ENCODE measurements at regions not wholly inside any gene's neighbourhood (a gene's known extent, or its start where the extent isn't known, plus 50 kb on each side); places are given as distances from the start of the nearest gene placed in this dataset.
"Not testable (repeated sequence)": the region's sequence is repeated elsewhere in the genome, so short reads cannot be mapped to it uniquely, and the experiment has no call there.

DNA sequence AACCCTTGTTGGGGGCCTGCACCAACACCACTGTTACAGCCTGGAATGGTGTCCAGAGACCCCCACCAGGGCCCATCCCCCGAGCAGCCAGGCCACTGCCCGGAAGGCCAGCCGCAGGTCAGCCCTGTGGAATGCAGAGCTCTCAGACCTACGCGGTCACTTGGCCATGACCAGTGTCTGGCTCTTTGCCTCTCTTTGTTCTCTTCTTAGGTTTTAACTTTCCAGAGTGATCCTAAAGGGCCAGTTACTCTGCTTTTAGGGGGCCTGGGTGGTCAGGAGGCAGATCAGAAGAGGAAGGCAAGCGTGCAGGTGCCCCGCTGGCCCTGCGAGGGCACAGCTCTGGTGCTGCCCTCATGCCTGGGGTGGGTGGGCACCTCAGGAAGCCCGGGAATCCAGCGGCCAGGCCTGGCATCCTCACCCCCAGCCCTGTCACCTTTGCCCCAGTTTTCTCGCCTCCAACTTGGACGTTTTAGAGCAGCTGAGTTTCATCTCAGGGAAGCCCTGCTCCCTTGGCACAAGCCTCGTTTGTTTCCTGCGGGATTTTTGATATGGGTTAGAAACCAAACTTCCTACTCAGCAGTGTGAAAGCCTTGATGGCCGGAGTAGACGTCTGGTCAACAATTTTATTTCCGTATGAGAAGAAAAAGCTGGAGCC is 62.5 kb upstream of the CHST15 start:
- Histone ChIP-seq H3K4me1 (peaks cover 59 to 85% (median 80%) of the 10 kb centered on the region in 10 experiments), H3K4me2 (peak overlapping the region; percentile 51 to 73 (median 61)), H3K9me3 (replicated peaks in 1 of 11) (peaks cover 5 to 18% (median 14%) of the 10 kb centered on the region in 11 experiments; a peak in 19 of 22 replicates), H3K4me3 (no peak overlapping the region), H4K20me1 (no peaks in the 10 kb centered on the region), H3K27ac (peak overlapping the region in 7 of 11 experiments; percentile 27 to 68 (median 45); a peak in 12 of 22 replicates), H3K27me3 (no peaks in the 10 kb centered on the region), H3K36me3 (no peaks in the 10 kb centered on the region), H3K9ac (peak overlapping the region in 2 of 11 experiments; percentile 17 to 24; a peak in 1 of 22 replicates)
- no peak for TF ChIP-seq Cebpa-rat (IDR thresholded peaks at IDR 0.05)

DNA sequence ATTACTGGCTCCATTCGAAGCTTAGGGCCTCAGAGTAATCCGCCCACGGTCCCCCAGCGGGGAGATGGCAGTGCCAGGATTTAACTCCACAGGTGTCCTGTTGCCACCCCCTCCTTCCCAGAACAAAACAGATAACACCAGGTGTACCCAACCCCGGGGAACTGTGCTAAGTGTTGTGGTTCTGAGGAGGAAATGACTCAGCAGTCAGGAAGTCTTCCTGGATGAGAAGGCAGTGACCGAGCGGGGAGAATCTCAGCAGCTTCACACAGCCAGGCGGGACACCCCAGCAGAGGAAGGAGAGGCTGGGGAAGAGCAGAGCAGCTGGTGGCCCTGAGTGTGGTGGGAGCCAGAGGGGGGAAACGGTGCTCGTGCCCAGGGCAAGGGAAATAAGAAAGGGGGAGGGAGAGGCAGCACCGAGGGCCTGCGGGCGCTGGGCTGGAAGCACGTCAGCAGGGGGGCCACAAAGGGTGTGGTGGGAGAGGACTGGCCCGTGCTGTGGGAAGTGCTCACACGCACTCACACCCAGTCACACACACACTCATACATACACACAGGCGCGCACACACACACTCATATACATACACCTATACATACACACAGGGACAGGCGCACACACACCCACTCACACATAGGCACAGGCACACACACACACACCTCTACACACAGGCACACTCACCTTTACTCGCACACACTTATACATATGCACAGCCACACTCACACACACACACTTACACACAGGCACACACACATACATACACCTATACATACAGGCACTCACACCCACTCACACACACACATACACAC is 59.8 kb upstream of the CHST15 start:
- Histone ChIP-seq H3K4me1 (peaks cover 75 to 94% (median 89%) of the 10 kb centered on the region in 10 experiments), H3K4me3 (peak overlapping the region in 4 of 10 experiments; percentile 10 to 40 (median 20); a peak in 5 of 20 replicates), H3K9me3 (replicated peaks in 1 of 11) (peaks cover 4 to 12% (median 8%) of the 10 kb centered on the region in 11 experiments; a peak in 19 of 22 replicates), H3K36me3 (no peaks in the 10 kb centered on the region), H3K27ac (peak overlapping the region; percentile 66 to 99 (median 95)), H3K27me3 (no peaks in the 10 kb centered on the region), H4K20me1 (no peaks in the 10 kb centered on the region), H3K9ac (peak overlapping the region; percentile 66 to 79 (median 70); a peak in 21 of 22 replicates), H3K4me2 (peak overlapping the region; percentile 81 to 95 (median 88))
- TF ChIP-seq Cebpa-rat (IDR thresholded peaks at IDR 0.05): no peak

DNA sequence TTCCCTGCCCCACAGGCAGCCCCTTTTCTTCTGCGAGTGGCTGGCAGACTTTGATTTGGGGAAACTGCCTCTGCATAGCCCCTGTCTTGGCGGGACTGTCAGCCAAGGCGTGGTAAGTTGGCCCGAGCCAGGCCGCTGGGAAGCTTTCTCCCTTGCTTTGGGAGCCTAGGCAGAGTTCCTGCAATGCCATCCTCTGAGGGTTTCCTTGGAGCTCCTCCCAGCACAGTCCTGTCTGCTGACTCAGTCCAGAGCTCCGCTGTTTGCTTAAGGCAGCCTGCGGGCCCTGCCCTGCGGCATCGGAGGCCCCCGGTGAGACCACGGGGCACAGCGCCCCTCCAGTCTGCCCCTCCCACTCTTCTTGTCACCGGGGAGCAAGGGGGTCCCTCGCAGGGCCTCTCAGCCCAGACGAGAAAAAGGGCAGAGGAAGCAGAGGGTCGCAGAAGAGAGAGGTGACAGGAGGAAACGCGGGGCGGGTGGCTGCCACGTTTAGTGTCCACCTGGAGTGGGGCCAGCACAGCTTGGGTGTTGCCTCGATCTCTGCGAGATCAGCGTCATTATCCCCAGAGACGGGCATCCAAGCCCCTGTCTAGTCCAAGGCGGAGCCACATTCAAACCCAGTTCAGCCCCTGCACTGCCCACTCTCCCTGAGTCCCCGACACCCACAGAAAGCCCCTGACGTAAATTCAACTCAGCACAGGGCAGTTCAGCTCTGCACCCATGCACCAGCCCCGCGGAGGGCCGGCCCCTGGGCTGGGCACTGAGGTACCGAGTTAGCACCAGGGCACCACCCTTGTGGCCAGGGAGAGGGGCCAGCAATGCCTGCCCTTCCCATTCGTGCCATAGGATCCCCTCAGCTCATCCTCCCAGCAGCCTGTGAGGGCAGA is 59.0 kb upstream of the CHST15 start:
- Histone ChIP-seq H3K36me3 (no peaks in the 10 kb centered on the region), H3K27me3 (no peaks in the 10 kb centered on the region), H3K4me1 (peaks cover 84 to 100% (median 95%) of the 10 kb centered on the region in 10 experiments), H3K9me3 (replicated peaks in 1 of 11) (peaks cover 0 to 4% (median under 1%) of the 10 kb centered on the region in 11 experiments; a peak in 5 of 22 replicates), H3K4me2 (peak overlapping the region; percentile 81 to 95 (median 88)), H4K20me1 (no peaks in the 10 kb centered on the region), H3K9ac (peak overlapping the region; percentile 66 to 79 (median 70); a peak in 21 of 22 replicates), H3K27ac (peak overlapping the region; percentile 66 to 99 (median 95)), H3K4me3 (no peak overlapping the region)
- TF ChIP-seq Cebpa-rat (IDR thresholded peaks at IDR 0.05): no peak

DNA sequence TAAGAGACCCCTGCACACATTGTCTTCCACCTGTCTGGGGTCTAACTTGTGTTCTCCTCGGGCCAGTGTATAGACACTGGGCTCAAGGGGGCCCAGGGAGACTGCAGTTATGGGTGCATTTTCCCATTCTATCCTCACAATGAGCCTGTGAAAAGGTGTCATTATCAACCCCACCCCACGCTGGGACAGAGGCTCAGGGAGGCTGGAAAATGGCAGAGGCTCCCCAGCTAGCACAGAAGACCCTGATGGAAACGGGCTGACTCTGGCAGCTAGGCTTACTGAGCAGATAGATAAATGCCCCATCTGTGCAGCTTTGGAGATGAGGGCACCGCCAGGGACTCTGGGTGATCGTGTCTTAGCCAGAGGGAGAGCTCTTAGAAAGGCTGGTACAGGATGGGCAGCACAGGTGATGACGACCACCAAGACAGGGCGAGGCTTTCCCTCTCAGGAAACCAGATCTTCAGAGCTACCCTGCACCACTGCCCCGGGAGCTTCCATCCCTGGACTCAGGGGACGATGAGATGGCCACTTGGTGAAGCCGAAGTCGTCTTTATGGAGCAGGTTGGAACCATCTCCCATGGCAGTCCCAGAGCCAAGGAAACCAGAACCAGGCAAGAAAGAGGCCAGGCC is 58.2 kb upstream of the CHST15 start:
- H3K9me3 ChIP-seq (replicated peaks in 1 of 11): no peaks in the 10 kb centered on the region
- H3K4me2 ChIP-seq: peak overlapping the region; percentile 81 to 95 (median 88)
- H3K36me3 ChIP-seq: no peaks in the 10 kb centered on the region
- peak overlapping the region; percentile 66 to 99 (median 95); a peak in 21 of 22 replicates for H3K27ac ChIP-seq
- no peak for TF ChIP-seq Cebpa-rat (IDR thresholded peaks at IDR 0.05)
- peaks cover 84 to 100% (median 94%) of the 10 kb centered on the region in 10 experiments for H3K4me1 ChIP-seq
- H4K20me1 ChIP-seq: no peaks in the 10 kb centered on the region
- H3K9ac ChIP-seq: peak overlapping the region; percentile 66 to 79 (median 70); a peak in 19 of 22 replicates
- no peak overlapping the region for H3K4me3 ChIP-seq
- no peaks in the 10 kb centered on the region for H3K27me3 ChIP-seq

DNA sequence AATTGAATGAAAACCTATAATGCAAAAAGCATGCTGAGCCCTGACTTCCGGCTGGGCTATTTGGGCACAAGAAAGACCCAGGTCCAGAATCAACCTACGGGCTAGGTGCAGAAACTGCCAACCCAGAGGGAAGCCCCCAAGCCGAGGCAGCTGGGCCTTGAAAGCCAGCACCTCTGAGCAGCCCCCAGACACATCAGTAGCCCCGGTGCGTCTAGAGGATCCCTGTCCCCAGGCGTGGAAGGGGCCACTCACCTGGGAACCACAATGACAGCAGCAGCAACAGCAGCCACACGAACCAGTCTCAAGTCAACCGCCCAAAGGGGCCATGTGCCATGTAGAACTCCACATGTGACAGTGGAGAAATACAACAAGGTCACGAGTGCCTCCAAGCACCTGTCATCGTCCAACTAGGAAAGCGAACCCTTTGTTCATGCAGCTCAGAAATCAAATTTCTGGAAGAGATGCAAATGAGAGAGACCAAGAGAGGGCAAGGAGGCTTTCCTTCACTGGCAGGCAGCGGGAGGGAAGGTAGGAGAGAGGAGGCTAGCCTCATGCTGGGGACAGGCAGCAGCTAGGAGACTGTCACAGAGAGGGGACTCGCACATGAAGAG is 57.5 kb upstream of the CHST15 start:
- Histone ChIP-seq H3K4me1 (peaks cover 84 to 100% (median 94%) of the 10 kb centered on the region in 10 experiments), H3K4me2 (peak overlapping the region; percentile 10 to 95 (median 88); a peak in 20 of 22 replicates), H3K9ac (peak overlapping the region in 10 of 11 experiments; percentile 23 to 78 (median 66); a peak in 12 of 22 replicates), H3K27ac (peak overlapping the region in 10 of 11 experiments; percentile 79 to 99 (median 96); a peak in 19 of 22 replicates), H3K9me3 (replicated peaks in 1 of 11) (no peaks in the 10 kb centered on the region), H3K27me3 (no peaks in the 10 kb centered on the region), H3K4me3 (no peak overlapping the region), H3K36me3 (no peaks in the 10 kb centered on the region), H4K20me1 (no peaks in the 10 kb centered on the region)
- no peak for TF ChIP-seq Cebpa-rat (IDR thresholded peaks at IDR 0.05)

DNA sequence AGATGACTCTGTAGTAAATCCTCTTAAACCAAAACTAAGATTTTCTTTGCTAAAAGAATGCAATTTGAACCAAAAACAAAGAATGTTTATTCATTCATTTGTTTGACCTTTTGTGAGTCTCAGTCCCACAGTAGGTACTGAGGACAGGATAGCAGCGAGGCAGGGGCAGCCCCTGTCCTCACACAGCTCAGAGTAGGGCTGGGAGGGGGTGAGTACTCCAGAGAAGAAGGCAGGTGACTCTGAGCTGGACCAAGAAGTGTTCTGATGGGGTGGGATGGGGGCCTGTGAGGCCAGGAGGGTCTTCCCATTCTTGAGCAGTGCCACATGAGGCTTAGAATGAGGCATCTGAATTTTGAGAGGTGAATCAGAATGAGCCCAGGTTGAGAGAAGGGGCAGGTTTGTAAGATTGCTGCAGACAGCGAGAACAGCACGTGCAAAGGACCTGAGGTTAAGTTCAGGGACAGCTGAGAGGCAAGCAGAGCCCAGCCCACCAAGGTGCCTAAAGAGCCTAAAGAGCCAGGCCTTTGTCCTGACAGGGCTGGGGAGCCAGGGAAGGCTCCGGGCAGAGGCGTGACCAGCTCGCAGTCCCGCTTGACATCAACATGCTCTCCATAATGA is 56.9 kb upstream of the CHST15 start:
- Histone ChIP-seq H3K4me2 (peak overlapping the region; percentile 72 to 95 (median 86)), H3K36me3 (no peaks in the 10 kb centered on the region), H3K4me3 (no peak overlapping the region), H3K4me1 (peaks cover 86 to 100% (median 94%) of the 10 kb centered on the region in 10 experiments), H3K27ac (peak overlapping the region in 10 of 11 experiments; percentile 47 to 99 (median 96); a peak in 20 of 22 replicates), H3K9me3 (replicated peaks in 1 of 11) (no peaks in the 10 kb centered on the region), H3K9ac (peak overlapping the region in 10 of 11 experiments; percentile 46 to 67 (median 58); a peak in 16 of 22 replicates), H4K20me1 (no peaks in the 10 kb centered on the region), H3K27me3 (no peaks in the 10 kb centered on the region)
- TF ChIP-seq Cebpa-rat (IDR thresholded peaks at IDR 0.05): no peak

DNA sequence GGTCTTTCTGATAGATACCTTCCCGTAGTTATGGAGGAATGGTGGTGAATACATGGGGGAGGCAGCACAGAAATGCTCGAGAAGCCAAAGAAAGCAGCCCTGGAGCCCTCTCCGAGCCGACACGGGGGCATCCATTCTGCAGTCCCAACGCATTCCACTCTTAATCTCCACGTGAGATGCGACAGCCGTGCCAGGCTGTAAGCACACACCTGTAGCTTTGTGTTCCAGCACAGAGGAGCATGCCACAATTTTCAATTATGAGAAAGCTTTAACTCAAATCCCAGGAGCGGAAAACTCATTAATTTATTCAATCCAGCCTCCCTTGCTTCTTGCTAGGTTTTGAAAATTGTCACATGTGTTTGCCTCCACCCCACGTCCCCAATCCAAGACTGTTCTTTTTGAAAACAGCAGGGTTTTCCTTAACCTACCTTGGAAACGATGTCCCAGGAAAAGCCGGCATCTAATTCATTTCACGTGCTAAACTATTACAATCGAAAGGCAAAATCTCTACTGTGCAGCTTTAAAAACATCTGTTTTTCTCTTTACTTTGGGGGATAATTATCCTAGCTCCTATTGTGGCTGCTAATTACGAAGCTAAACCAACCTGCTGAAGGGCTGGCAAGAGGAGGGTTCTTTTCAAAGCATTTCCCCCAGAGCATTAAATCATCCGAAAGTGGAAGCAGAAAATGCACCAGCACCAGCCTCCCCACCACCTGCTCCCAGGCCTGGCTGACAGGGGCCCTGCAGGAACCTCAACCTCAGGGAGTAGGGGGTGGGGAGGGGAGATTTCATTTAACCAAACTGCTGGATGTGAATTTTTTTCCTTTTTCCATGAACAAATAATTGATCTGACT is 56.0 kb upstream of the CHST15 start:
- Histone ChIP-seq H3K9me3 (replicated peaks in 1 of 11) (no peaks in the 10 kb centered on the region), H3K36me3 (no peaks in the 10 kb centered on the region), H4K20me1 (no peaks in the 10 kb centered on the region), H3K4me1 (peaks cover 91 to 100% (median 98%) of the 10 kb centered on the region in 10 experiments), H3K9ac (peak overlapping the region in 10 of 11 experiments; percentile 26 to 67 (median 58); a peak in 19 of 22 replicates), H3K4me2 (peak overlapping the region; percentile 72 to 95 (median 86)), H3K27ac (peak overlapping the region in 10 of 11 experiments; percentile 47 to 99 (median 96); a peak in 21 of 22 replicates), H3K27me3 (no peaks in the 10 kb centered on the region), H3K4me3 (no peak overlapping the region; a peak in 1 of 20 replicates)
- TF ChIP-seq Cebpa-rat (IDR thresholded peaks at IDR 0.05): no peak

DNA sequence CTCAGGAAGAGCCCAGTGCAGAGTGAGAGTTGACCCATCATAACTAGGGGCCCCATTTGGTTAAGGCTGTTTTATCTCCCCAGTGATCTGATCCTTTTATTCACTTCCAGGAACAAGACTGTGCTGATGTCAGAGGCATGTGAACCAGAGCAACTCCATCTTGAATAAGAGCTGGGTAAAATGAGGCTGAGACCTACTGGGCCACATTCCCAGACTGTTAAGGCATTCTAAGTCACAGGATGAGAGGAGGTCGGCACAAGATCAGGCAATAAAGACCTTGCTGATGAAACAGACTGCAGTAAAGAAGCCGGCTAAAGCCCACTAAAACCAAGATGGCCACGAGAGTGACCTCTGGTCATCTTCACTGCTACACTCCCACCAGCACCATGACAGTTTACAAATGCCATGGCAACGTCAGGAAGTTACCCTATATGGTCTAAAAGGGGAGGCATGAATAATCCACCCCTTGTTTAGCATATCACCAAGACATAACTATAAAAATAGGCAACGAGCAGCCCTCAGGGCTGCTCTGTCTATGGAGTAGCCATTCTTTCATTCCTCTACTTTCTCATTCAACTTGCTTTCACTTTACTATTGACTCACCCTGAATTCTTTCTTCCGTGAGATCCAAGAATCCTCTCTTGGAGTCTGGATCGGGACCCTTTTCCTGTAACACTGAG is 55.3 kb upstream of the CHST15 start:
- Histone ChIP-seq H3K9ac (peak overlapping the region in 9 of 11 experiments; percentile 48 to 67 (median 58); a peak in 12 of 22 replicates), H3K4me1 (peaks cover 91 to 100% (median 98%) of the 10 kb centered on the region in 10 experiments), H3K4me2 (peak overlapping the region; percentile 72 to 95 (median 86)), H3K27ac (peak overlapping the region; percentile 17 to 99 (median 95); a peak in 21 of 22 replicates)
- not testable (repeated sequence) for H4K20me1 ChIP-seq; H3K36me3 ChIP-seq; H3K27me3 ChIP-seq; H3K9me3 ChIP-seq (replicated peaks in 1 of 11); H3K4me3 ChIP-seq
